Fibroblast of pulmonary artery (primary cell): ENCODE measurements at regions not wholly inside any gene's neighbourhood (a gene's known extent, or its start where the extent isn't known, plus 50 kb on each side); places are given as distances from the start of the nearest gene placed in this dataset.

Experiments used
- DNase-seq: peaks from one replicate; pipeline ENCODE4 v3.0.0-alpha.2; 2010; ENCODE audit warnings: low read depth
- H3K4me3 ChIP-seq: replicated peaks from 2 replicates; pipeline ENCODE4 v1.5.1; 2011; ENCODE audit warnings: low read depth, mild to moderate bottlenecking, control low read depth, low read length, moderate library complexity
- CTCF ChIP-seq: IDR thresholded peaks from 2 replicates; pipeline ENCODE4 v1.5.1; 2011; ENCODE audit warnings: mild to moderate bottlenecking, control low read depth, low read length, inconsistent platforms; ENCODE audit errors: missing control alignments

GRCh38 chr13:105177265-105177900, 1358.1 kb downstream of the EFNB2 start:
- no peak for DNase-seq
- no peak overlapping the region for H3K4me3 ChIP-seq
- no peak for TF ChIP-seq CTCF

DNA sequence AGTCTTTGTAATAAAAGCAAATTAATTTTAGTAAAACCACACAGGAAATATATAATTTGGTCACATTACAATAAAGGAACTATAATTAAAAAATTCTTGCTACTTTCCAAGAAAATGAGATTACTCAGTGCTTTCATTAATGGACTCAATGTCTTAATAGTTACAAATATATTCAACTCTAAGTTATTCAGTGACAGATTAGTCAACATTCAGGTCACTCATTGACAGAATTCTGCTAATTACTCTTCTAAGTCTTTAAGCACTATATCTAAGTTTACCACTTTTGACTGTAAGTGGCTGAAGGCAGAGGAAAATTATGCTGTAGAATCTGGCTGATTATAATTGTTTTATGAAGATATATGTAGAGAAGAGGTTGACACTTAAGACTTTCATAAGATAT, 1365.0 kb downstream of the EFNB2 start:
- DNase-seq, result no peak
- H3K4me3 ChIP-seq, result no peak overlapping the region
- no peak for TF ChIP-seq CTCF

DNA sequence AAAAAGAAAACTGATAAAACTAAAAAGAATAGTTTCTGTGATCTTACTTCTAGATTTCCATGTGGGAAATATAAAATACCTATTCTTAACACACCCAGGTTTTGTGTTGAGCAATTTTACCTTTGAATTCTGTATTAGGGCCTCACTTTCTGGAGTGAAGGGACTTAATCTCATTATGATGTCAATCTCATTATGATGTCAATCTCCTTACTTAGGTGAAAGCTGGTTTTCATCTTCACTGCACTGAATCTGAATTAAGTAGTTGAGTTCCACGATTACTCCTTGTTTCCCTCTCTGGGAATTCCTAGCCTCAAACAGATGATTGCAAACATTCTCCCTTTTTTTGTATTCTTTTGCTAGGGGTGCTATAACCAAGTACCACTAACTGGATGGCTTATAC, 1367.2 kb downstream of the EFNB2 start:
- DNase-seq, result no peak
- H3K4me3 ChIP-seq, result no peak overlapping the region
- TF ChIP-seq CTCF, result no peak

DNA sequence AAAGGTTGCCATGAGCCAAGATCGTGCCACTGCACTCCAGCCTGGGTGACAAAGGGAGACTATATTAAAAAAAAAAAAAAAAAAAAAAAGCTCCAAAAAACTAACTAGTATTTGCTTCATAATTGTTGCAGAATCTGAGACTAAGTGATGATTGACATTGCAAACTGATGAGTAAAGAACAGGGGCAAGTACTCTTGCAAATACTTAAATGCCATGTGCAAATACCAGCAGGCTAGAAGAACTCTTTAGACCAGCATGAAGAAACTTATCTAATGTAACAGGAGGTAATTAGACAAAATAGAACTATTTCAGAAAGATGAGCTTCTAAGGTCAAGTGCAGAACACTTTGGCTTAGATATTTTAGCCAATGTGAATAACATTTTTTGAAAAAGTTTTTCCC, 1368.1 kb downstream of the EFNB2 start:
- DNase-seq, result no peak
- H3K4me3 ChIP-seq, result no peak overlapping the region
- no peak for TF ChIP-seq CTCF

- no peak for TF ChIP-seq CTCF
- DNase-seq, result no peak
- H3K4me3 ChIP-seq, result no peak overlapping the region
These were observed 1369.9 kb downstream of the EFNB2 start for GRCh38 chr13:105165449-105166125.

GRCh38 chr13:105159841-105160240, 1375.6 kb downstream of the EFNB2 start:
- TF ChIP-seq CTCF, result no peak
- no peak overlapping the region for H3K4me3 ChIP-seq
- no peak for DNase-seq

GRCh38 chr13:105153611-105154010, 1381.9 kb downstream of the EFNB2 start:
- no peak for TF ChIP-seq CTCF
- no peak overlapping the region for H3K4me3 ChIP-seq
- no peak for DNase-seq
